CD14-positive monocyte (primary cell): ENCODE measurements at regions not wholly inside any gene's neighbourhood (a gene's known extent, or its start where the extent isn't known, plus 50 kb on each side); places are given as distances from the start of the nearest gene placed in this dataset.

Source experiments
- DNase-seq, 3 donors: peaks; one replicate each; pipeline ENCODE4 v3.0.0-alpha.2; 2011 to 2022
- H2AFZ ChIP-seq: 2 replicates; pipeline ENCODE4 v1.6.0; 2012; ENCODE audit warnings: mild to moderate bottlenecking, low read depth, low read length, inconsistent platforms; ENCODE audit not compliant: insufficient read depth, poor library complexity, severe bottlenecking
- H3K27ac ChIP-seq, 2 donors: 1 replicate in 1 of 2; 2 replicates in 1 of 2; pipeline ENCODE4 v1.5.1; 2012 to 2013; ENCODE audit warnings: low read length in 2 of 2, control low read depth in 1 of 2, inconsistent platforms in 1 of 2, low read depth in 1 of 2, mild to moderate bottlenecking in 1 of 2
- H3K27me3 ChIP-seq, 2 donors: one replicate each; pipeline versions ENCODE4 v1.6.0 to v1.6.1; 2011 to 2013; ENCODE audit warnings: low read length in 2 of 2; ENCODE audit not compliant: control insufficient read depth in 2 of 2, insufficient read depth in 2 of 2
- H3K36me3 ChIP-seq, 2 donors: replicated peaks in 1 of 2; 1 replicate in 1 of 2; 2 replicates in 1 of 2; pipeline versions ENCODE4 v1.5.1 to v1.6.1; 2012 to 2013; ENCODE audit warnings: low read length in 2 of 2, control low read depth in 1 of 2, inconsistent platforms in 1 of 2, mild to moderate bottlenecking in 1 of 2; ENCODE audit not compliant: insufficient read depth in 2 of 2, control insufficient read depth in 1 of 2
- H3K4me1 ChIP-seq, 2 donors: 1 replicate in 1 of 2; 2 replicates in 1 of 2; pipeline versions ENCODE4 v1.5.1 to v1.6.1; 2012 to 2013; ENCODE audit warnings: low read length in 2 of 2, control low read depth in 1 of 2, inconsistent platforms in 1 of 2, mild to moderate bottlenecking in 1 of 2, moderate library complexity in 1 of 2; ENCODE audit not compliant: insufficient read depth in 2 of 2, control insufficient read depth in 1 of 2
- H3K4me2 ChIP-seq: replicated peaks from 2 replicates; pipeline ENCODE3; 2012; ENCODE audit warnings: low read length, moderate library complexity, mild to moderate bottlenecking; ENCODE audit not compliant: poor library complexity, severe bottlenecking; ENCODE audit errors: extremely low read depth
- H3K4me3 ChIP-seq, 3 experiments: fragments of 200-600 bp in 1 of 3; sonication (generic) in 1 of 3; replicated peaks in 1 of 3; 1 replicate in 2 of 3; 2 replicates in 1 of 3; pipeline ENCODE4 v1.5.1; 2011 to 2013; ENCODE audit warnings: low read length in 3 of 3, mild to moderate bottlenecking in 3 of 3, control low read depth in 2 of 3, low read depth in 2 of 3, inconsistent platforms in 1 of 3, moderate library complexity in 1 of 3
- H3K79me2 ChIP-seq: 2 replicates; pipeline ENCODE4 v1.6.0; 2012; ENCODE audit warnings: mild to moderate bottlenecking, control low read depth, inconsistent platforms, low read length, moderate library complexity; ENCODE audit not compliant: insufficient read depth
- H3K9ac ChIP-seq: 2 replicates; pipeline ENCODE4 v1.6.0; 2017; ENCODE audit warnings: low read length, mild to moderate bottlenecking; ENCODE audit not compliant: insufficient read depth, poor library complexity, severe bottlenecking
- H3K9me3 ChIP-seq, 2 donors: replicated peaks in 1 of 2; 1 replicate in 1 of 2; 2 replicates in 1 of 2; pipeline versions ENCODE4 v1.5.1 to v1.6.1; 2012 to 2013; ENCODE audit warnings: low read length in 2 of 2, control low read depth in 1 of 2; ENCODE audit not compliant: control insufficient read depth in 1 of 2, insufficient read depth in 1 of 2
- H4K20me1 ChIP-seq: 2 replicates; pipeline ENCODE4 v1.6.0; 2012; ENCODE audit warnings: mild to moderate bottlenecking, low read length, control low read depth, moderate library complexity; ENCODE audit not compliant: insufficient read depth
- H3K27ac Mint-ChIP-seq, 7 donors: one replicate each; pipeline ENCODE4 v1.8.0; 2020; ENCODE audit warnings: mild to moderate bottlenecking in 7 of 7, mixed read lengths in 7 of 7, moderate library complexity in 6 of 7, inconsistent platforms in 2 of 7
- H3K27me3 Mint-ChIP-seq, 3 donors: one replicate each; pipeline ENCODE4 v1.8.0; 2021 to 2022; ENCODE audit warnings: low read depth in 3 of 3, mild to moderate bottlenecking in 3 of 3, mixed read lengths in 3 of 3, moderate library complexity in 3 of 3, inconsistent platforms in 1 of 3
- H3K36me3 Mint-ChIP-seq, 2 donors: one replicate each; pipeline ENCODE4 v1.8.0; 2020; ENCODE audit warnings: mixed read lengths in 2 of 2, inconsistent platforms in 1 of 2, mild to moderate bottlenecking in 1 of 2
- H3K4me1 Mint-ChIP-seq: one replicate; pipeline ENCODE4 v1.8.0; 2020; ENCODE audit warnings: mild to moderate bottlenecking, mixed read lengths
- H3K4me3 Mint-ChIP-seq, 2 donors: one replicate each; pipeline ENCODE4 v1.8.0; 2020; ENCODE audit warnings: mild to moderate bottlenecking in 2 of 2, mixed read lengths in 2 of 2, moderate library complexity in 1 of 2
- H3K9me3 Mint-ChIP-seq, 7 donors: one replicate each; pipeline ENCODE4 v1.8.0; 2020 to 2022; ENCODE audit warnings: mixed read lengths in 7 of 7, mild to moderate bottlenecking in 6 of 7, moderate library complexity in 6 of 7, inconsistent platforms in 2 of 7
- CTCF ChIP-seq: fragments of 200-600 bp; IDR thresholded peaks from one replicate; pipeline ENCODE4 v1.8.0; 2022; ENCODE audit warnings: antibody characterized with exemption, mild to moderate bottlenecking
- WGBS: methylation state at CpG from one replicate; pipeline ENCODE4 v1.1.5; 2013; ENCODE audit warnings: missing lambda C conversion rate; ENCODE audit not compliant: insufficient coverage; 5-methylcytosine and 5-hydroxymethylcytosine counted together
- intact Hi-C, 2 donors: fragments of 100-400 bp; cut with micrococcal nuclease; formaldehyde crosslinking; loops; one replicate each; pipeline versions ENCODE4 v1.15.0 to v1.15.1; 2023

- no peaks in the 10 kb centered on the region for H3K4me1 Mint-ChIP-seq
- no peaks in the 10 kb centered on the region for H3K4me1 ChIP-seq
- intact Hi-C loops = no loop called here
- no peak overlapping the region for H3K9ac ChIP-seq
- H3K36me3 Mint-ChIP-seq = no peaks in the 10 kb centered on the region
- H2AFZ ChIP-seq = no peak overlapping the region
- TF ChIP-seq CTCF = no peak
- H3K27me3 Mint-ChIP-seq = peaks cover 0 to 1% (median 0%) of the 10 kb centered on the region in 3 donors
- H3K4me3 ChIP-seq = no peak overlapping the region
- H3K4me3 Mint-ChIP-seq = no peak overlapping the region
- peaks cover 6 to 20% (median 12%) of the 10 kb centered on the region in 7 donors for H3K9me3 Mint-ChIP-seq
- 83% methylated on average over 1 of the region's 1 CpG for WGBS
- peaks cover 7 to 20% of the 10 kb centered on the region in 2 donors for H3K9me3 ChIP-seq
- no peak overlapping the region for H3K27ac ChIP-seq
- no peak overlapping the region for H3K4me2 ChIP-seq
- H3K27me3 ChIP-seq = no peaks in the 10 kb centered on the region
- no peak overlapping the region for H3K27ac Mint-ChIP-seq
- no peak for DNase-seq
- no peaks in the 10 kb centered on the region for H3K36me3 ChIP-seq
- no peaks in the 10 kb centered on the region for H3K79me2 ChIP-seq
- H4K20me1 ChIP-seq = no peaks in the 10 kb centered on the region
Observed at GRCh38 chr21:16891821-16892220, 621.0 kb upstream of the CXADR start.

GRCh38 chr21:16900685-16901084 is 612.2 kb upstream of the CXADR start:
- no peak overlapping the region for H3K27ac Mint-ChIP-seq
- Histone ChIP-seq H3K9me3 (peaks cover 7 to 11% of the 10 kb centered on the region in 2 donors), H3K27me3 (no peaks in the 10 kb centered on the region), H2AFZ (no peak overlapping the region), H3K36me3 (no peaks in the 10 kb centered on the region), H3K9ac (no peak overlapping the region), H3K27ac (no peak overlapping the region), H3K4me2 (no peak overlapping the region), H3K4me3 (no peak overlapping the region), H3K79me2 (no peaks in the 10 kb centered on the region), H3K4me1 (no peaks in the 10 kb centered on the region), H4K20me1 (no peaks in the 10 kb centered on the region)
- no peak for DNase-seq
- no peaks in the 10 kb centered on the region for H3K36me3 Mint-ChIP-seq
- TF ChIP-seq CTCF = no peak
- H3K4me1 Mint-ChIP-seq = no peaks in the 10 kb centered on the region
- intact Hi-C loops = no loop called here
- H3K9me3 Mint-ChIP-seq = peaks cover 0 to 7% (median 5%) of the 10 kb centered on the region in 7 donors
- no peak overlapping the region for H3K4me3 Mint-ChIP-seq
- no CpG with 5 or more reads among the region's 1 CpG for WGBS
- H3K27me3 Mint-ChIP-seq = no peaks in the 10 kb centered on the region
